IPS DF 19.7 (cell line): ENCODE measurements at regions not wholly inside any gene's neighbourhood (a gene's known extent, or its start where the extent isn't known, plus 50 kb on each side); places are given as distances from the start of the nearest gene placed in this dataset.

Experiments
- DNase-seq: peaks from one replicate; pipeline ENCODE4 v3.0.0-alpha.2; 2013; ENCODE audit warnings: low read depth, low spot score

GRCh38 chr9:106322706-106323245, 540.2 kb upstream of the ZNF462 start:
- no peak for DNase-seq

GRCh38 chr9:106324053-106324585, 538.8 kb upstream of the ZNF462 start:
- no peak for DNase-seq

- no peak for DNase-seq
Measured at GRCh38 chr9:106324591-106325280, 538.2 kb upstream of the ZNF462 start.

GRCh38 chr9:106326493-106326892, 536.5 kb upstream of the ZNF462 start:
- DNase-seq, result no peak

GRCh38 chr9:106333481-106333880, 529.5 kb upstream of the ZNF462 start:
- DNase-seq, result no peak

GRCh38 chr9:106334081-106334480, 528.9 kb upstream of the ZNF462 start:
- DNase-seq, result no peak

- no peak for DNase-seq
Measured at GRCh38 chr9:106339882-106340281, 523.1 kb upstream of the ZNF462 start.

GRCh38 chr9:106350777-106351176, 512.2 kb upstream of the ZNF462 start:
- DNase-seq, result no peak

GRCh38 chr9:106356924-106357323, 506.0 kb upstream of the ZNF462 start:
- no peak for DNase-seq

- no peak for DNase-seq
Measured at GRCh38 chr9:106358331-106358730, 504.6 kb upstream of the ZNF462 start.

GRCh38 chr9:106376689-106377088, 486.3 kb upstream of the ZNF462 start:
- no peak for DNase-seq

- no peak for DNase-seq
Measured at GRCh38 chr9:106383072-106383471, 479.9 kb upstream of the ZNF462 start.

GRCh38 chr9:106387965-106388364, 475.0 kb upstream of the ZNF462 start:
- DNase-seq, result no peak

- no peak for DNase-seq
Measured at GRCh38 chr9:106393226-106393625, 469.7 kb upstream of the ZNF462 start.

- no peak for DNase-seq
Measured at GRCh38 chr9:106400170-106400569, 462.8 kb upstream of the ZNF462 start.

- no peak for DNase-seq
Measured at GRCh38 chr9:106400950-106401349, 462.0 kb upstream of the ZNF462 start.

GRCh38 chr9:106403081-106403480, 459.9 kb upstream of the ZNF462 start:
- DNase-seq, result no peak

- DNase-seq, result no peak
Measured at GRCh38 chr9:106404137-106404536, 458.8 kb upstream of the ZNF462 start.

GRCh38 chr9:106405871-106406435, 457.0 kb upstream of the ZNF462 start:
- no peak for DNase-seq

GRCh38 chr9:106414042-106414441, 448.9 kb upstream of the ZNF462 start:
- DNase-seq, result no peak

GRCh38 chr9:106417685-106418084, 445.3 kb upstream of the ZNF462 start:
- DNase-seq, result no peak

GRCh38 chr9:106419829-106420228, 443.1 kb upstream of the ZNF462 start:
- DNase-seq, result no peak

GRCh38 chr9:106420511-106420944, 442.4 kb upstream of the ZNF462 start:
- DNase-seq, result no peak
